ENCODE measurements at regions not wholly inside any gene's neighbourhood (a gene's known extent, or its start where the extent isn't known, plus 50 kb on each side); places are given as distances from the start of the nearest gene placed in this dataset.

GRCh38 chr10:43754569-43755260 lies 106.0 kb upstream of the ZNF32 start:
- DNase-seq, result no peak

GRCh38 chr10:43753397-43754061 lies 104.8 kb upstream of the ZNF32 start:
- DNase-seq, result no peak

DNA sequence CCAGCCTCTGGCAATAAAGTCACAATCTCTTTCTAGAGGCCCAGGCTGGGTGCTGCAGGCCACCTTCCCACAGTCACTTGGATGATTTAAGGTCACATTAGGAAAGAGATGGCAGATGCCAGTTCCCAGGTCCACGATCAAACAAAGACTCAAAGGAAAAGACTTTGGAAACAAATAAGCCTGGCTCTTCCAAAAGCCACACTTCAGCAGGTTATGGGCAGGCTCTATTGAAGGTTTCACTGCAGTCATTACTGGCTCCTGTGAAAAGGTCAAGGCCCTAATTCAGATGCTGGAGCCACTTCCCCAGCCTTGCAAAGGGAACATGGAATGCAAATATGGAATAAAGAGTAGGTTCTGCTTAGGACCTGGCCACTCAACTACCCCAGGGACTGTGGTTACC lies 104.0 kb upstream of the ZNF32 start:
- no peak for DNase-seq

- no peak for DNase-seq
These were observed 103.0 kb upstream of the ZNF32 start for GRCh38 chr10:43751646-43752045.

GRCh38 chr10:43749940-43750552 lies 101.4 kb upstream of the ZNF32 start:
- DNase-seq, result no peak

- DNase-seq, result peak; percentile 47
These were observed 100.5 kb upstream of the ZNF32 start for GRCh38 chr10:43749145-43749576.

- DNase-seq, result no peak
These were observed 99.9 kb upstream of the ZNF32 start for GRCh38 chr10:43748560-43748959.

- no peak for DNase-seq
These were observed 98.2 kb upstream of the ZNF32 start for GRCh38 chr10:43746906-43747305.

GRCh38 chr10:43739161-43739560 lies 90.5 kb upstream of the ZNF32 start:
- peak; percentile 73 for DNase-seq

GRCh38 chr10:43737003-43737402 lies 88.3 kb upstream of the ZNF32 start:
- no peak for DNase-seq

DNA sequence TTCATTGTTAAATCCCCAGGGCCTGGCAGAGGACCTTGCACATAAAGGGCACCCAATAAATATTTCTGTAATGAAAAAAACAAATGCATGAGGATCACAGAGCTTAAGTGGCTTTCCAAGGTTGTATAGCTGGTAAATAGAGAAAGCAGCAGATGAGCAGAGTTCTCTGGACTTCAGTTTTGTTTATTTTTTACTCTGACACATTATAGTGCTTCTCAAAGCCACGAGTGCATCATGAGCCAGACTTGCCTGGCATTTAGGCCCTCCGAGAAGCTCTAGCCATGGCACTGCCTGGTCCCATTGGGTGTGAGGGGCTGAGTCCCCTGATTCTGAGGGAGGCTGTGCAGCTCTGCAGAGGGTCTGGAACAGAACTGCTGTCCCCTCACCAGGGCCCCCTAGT lies 87.2 kb upstream of the ZNF32 start:
- DNase-seq, result no peak

DNA sequence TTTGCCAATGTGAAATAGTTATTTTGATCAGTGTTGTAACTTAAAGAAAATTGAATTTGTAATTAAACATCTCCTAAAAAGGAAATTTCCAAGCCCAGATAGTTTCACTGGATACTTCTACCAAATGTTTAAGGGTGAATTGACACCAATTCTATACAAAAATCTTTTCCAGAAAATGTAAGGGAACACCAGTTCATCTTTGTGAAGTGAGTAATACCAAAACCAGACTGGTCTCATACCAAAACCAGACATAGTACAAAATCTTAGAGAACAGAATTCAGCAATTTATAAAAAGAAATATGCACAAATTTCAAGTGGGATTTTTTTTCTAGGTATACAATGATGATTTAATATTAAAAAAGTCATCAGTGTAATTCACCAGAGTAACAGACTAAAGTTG lies 86.0 kb upstream of the ZNF32 start:
- DNase-seq, result no peak

- no peak for DNase-seq
These were observed 82.8 kb upstream of the ZNF32 start for GRCh38 chr10:43731486-43731885.

DNA sequence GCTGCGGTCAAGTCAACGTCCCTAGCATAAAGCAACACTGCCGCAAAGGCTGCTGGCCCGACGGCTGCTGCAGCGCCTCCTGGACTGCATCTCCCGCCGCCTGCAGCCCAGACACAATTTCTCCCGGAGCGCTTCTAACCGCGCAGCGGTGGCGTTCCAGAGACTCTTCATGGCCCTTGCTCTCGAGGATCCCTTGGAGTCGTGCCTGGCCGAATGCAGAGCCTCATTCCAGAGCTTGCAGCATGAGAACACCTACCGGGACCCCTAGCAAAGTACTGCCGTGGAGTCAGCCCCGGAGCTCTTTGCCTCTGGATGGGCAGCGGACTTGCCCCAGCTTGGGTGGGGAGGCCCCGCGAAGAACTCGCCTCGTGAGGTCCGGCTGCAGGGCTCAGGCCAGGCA lies 79.7 kb upstream of the ZNF32 start:
- DNase-seq, result no peak

- DNase-seq, result no peak
These were observed 79.3 kb upstream of the ZNF32 start for GRCh38 chr10:43727935-43728334.

DNA sequence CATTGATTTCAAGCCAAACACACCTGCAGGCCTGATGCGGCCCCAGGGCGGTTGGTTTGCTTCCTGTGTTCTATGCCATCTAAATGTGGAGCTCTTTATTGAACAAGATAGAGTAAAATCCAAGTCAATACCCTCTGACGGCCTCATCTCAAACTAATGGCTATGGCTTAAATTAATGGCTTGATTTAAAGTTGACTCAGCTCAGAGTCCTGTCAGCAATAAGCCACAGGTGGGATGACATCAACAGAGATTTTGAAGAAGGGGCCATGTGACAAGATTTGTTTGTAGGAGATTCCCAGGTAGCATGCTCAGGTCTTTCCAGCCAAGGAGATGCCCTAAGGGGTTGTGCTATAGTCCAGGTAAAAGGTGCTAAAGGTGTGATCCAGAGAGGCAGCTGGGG lies 66.7 kb upstream of the ZNF32 start:
- no peak for DNase-seq

DNA sequence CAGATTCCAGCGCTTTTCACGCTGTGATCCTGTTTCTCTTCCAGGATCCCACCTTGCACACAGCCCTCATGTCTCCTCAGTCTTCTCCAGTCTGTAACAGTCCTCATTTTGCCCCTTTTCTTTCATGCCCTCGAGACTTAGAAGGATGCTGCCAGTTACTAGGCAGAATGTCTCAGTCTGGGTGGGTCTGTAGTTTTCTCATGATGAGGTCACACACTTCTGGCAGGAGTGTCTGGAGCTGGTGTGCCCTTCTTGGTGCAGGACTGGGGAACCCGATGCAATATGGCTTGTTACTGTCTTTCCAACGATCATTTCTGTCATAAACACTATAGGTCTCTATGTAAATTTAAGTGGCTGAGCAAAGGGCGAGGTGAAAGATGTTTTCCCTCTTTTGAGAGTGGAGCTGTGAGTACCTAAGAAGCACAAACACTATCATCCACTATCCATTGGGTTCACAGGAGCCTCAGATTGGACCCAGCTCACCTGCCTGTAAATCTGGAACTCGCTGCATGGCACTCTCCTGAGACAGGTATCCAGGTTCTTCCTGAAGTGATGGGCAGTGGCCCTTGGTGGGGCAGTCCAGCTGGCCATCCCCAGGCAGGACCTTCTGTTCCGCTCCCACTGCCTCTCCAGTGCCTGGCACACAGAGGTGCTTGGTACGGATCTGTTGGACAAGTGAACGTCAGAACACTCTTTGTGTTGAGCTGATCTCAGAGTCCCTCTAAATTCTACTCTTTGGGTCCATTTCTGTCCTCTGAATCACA lies 64.3 kb upstream of the ZNF32 start:
- no peak for DNase-seq

DNA sequence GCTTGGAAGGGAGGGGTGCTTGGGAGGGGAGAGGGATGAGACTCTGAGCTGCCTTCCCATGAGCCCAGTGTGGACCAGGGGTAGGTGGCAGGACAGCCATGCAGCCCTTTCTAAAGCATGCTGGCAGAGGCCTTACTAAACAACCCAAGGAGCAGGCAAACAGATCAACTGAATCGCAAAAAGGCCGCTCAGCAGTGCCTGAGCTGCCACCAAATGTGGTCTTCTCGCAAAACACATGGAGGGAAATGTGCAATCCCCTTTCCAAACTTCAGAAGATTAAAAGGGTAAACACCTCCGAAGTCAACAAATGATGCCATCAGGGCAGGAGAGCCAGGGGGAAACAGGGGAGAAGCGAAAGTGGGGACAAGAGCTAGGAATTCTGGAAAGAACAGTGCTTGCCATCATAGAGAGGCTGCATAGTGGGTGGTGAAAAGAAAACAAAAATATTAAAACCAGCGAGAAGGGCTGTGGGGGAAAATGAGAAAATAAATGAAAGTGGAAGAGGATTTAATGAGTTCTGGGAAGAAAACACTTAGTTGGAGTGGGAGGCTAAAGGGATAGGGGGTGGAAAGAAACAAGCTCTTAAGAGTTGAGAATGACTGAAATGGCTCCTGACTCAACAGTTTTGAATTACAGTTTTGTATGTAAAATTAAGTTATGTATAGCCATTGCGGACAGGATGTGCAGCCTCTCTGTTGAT lies 62.2 kb upstream of the ZNF32 start:
- DNase-seq, result no peak

DNA sequence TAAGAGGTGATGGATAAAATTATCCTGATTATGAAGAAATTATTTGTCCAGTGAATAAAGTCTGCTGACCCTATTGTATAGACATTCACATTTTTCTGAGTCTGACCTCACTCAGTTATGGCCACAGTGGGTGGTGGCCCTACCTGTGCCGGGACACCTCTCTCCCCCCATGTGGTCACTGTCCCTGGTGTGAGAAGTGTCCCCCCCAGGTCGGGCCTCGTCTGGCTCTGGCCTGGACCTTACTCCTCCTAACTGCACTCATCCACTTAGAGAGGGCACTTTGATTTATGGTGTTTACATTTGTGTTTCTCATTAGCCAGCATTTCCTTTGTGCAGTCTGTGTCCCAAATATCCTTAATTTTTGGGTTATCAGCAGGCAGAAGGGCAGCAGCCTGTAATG lies 59.6 kb upstream of the ZNF32 start:
- DNase-seq, result no peak

- DNase-seq, result no peak
These were observed 59.1 kb upstream of the ZNF32 start for GRCh38 chr10:43707770-43708169.

DNA sequence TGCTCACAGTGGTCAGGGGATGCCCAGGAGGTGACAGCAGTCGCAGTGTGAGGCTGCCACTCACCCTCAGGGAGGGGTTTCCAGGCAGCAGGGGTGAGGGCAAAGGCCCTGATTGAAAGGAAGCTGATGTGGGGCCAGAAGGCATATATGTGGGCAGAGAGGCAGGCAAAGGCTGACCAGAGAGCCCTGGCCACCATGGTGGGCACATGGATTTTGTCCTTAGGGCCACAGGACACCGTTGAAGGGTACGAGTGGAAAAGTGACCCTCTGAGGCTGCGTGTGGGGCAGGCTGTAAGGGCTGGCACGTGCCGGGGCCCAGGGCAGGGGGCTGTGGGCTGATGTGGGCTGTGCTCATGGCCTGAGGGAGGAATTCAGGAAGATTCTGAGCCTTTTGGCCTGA lies 57.5 kb upstream of the ZNF32 start:
- DNase-seq, result no peak

DNA sequence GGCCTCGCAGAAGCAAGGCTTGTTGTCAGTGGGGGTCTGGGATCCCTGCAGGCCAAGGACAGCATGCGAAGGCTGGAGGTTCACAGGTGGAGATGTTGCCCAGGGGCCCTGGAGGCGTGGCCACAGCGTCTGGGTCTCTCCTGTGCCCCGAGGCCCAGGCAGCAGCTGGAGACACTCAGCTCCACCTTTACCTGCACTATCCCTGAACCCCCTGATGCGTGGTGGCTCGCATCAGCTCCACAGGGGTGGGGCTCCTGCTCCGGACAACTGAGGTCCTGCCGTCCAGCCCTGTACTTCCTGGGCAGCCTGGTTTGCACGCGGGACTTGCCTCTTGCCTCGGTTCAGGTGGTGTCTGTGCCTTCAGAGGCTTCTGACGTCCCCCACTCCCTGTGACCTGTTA lies 54.6 kb upstream of the ZNF32 start:
- DNase-seq, result no peak

DNA sequence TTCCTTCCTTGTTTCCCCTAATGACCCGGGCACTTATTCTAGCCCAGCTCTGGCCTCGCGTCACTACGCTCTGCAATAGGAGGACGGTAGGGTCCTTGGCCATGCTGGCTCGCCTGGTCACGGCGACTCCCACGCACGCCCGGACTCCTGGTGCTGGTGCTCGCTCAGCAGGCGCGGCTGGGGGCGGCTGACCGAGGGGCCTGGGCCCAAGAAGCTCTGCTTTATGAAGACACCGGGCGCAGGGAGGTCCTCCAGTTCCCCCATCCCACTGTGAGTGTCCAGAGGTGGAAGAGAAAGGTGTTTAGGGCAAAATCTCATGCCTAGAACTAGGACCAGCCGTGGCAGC lies 54.2 kb upstream of the ZNF32 start:
- DNase-seq, result no peak
